GM12878 (cell line): ENCODE measurements at regions not wholly inside any gene's neighbourhood (a gene's known extent, or its start where the extent isn't known, plus 50 kb on each side); places are given as distances from the start of the nearest gene placed in this dataset.

Experiments
- ASH2L ChIP-seq: fragments of 300-600, 200-600 bp; sonication (generic); IDR thresholded peaks from 2 replicates; pipeline ENCODE4 v1.6.1; 2017; ENCODE audit warnings: low read depth, mild to moderate bottlenecking, borderline replicate concordance
- BCLAF1 ChIP-seq: fragments of 450-650 bp; IDR thresholded peaks from 2 replicates; pipeline ENCODE4 v1.6.1; 2017; ENCODE audit warnings: antibody characterized with exemption, mild to moderate bottlenecking, moderate library complexity
- EZH2 ChIP-seq: IDR thresholded peaks from 2 replicates; pipeline ENCODE4 v1.6.1; 2012; ENCODE audit warnings: low read depth, mild to moderate bottlenecking, control low read depth, inconsistent platforms, low read length, borderline replicate concordance; ENCODE audit not compliant: control insufficient read depth
- FOS ChIP-seq: IDR thresholded peaks from 3 replicates; pipeline ENCODE4 v1.6.1; 2011; ENCODE audit warnings: borderline replicate concordance; ENCODE audit not compliant: insufficient read length; ENCODE audit errors: extremely low read depth
- TARDBP ChIP-seq: IDR thresholded peaks from 2 replicates; pipeline ENCODE4 v1.6.1; 2016; ENCODE audit warnings: borderline replicate concordance
- ZNF274 ChIP-seq: IDR thresholded peaks from one replicate; pipeline ENCODE4 v1.8.0; 2011; ENCODE audit not compliant: insufficient read length, insufficient read depth
- TF ChIP-seq, protein P1 (sequence below), 3 experiments: IDR thresholded peaks in 2 of 3; conservative IDR thresholded peaks in 1 of 3; 2 replicates each; pipeline ENCODE4 v1.5.1; 2011; ENCODE audit warnings: low read depth in 3 of 3, low read length in 3 of 3, mild to moderate bottlenecking in 3 of 3, control low read depth in 2 of 3, moderate library complexity in 2 of 3, inconsistent platforms in 1 of 3, mixed read lengths in 1 of 3; ENCODE audit not compliant: control insufficient read depth in 2 of 3, insufficient read depth in 1 of 3; ENCODE audit errors: extremely low read depth in 1 of 3

- TF ChIP-seq EZH2 (no peak), ASH2L (no peak), TARDBP (no peak), BCLAF1 (no peak), ZNF274 (no peak), FOS (no peak)
- TF ChIP-seq, protein P1, sequence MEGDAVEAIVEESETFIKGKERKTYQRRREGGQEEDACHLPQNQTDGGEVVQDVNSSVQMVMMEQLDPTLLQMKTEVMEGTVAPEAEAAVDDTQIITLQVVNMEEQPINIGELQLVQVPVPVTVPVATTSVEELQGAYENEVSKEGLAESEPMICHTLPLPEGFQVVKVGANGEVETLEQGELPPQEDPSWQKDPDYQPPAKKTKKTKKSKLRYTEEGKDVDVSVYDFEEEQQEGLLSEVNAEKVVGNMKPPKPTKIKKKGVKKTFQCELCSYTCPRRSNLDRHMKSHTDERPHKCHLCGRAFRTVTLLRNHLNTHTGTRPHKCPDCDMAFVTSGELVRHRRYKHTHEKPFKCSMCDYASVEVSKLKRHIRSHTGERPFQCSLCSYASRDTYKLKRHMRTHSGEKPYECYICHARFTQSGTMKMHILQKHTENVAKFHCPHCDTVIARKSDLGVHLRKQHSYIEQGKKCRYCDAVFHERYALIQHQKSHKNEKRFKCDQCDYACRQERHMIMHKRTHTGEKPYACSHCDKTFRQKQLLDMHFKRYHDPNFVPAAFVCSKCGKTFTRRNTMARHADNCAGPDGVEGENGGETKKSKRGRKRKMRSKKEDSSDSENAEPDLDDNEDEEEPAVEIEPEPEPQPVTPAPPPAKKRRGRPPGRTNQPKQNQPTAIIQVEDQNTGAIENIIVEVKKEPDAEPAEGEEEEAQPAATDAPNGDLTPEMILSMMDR (IDR thresholded peaks at IDR 0.05 in 2 of 3, conservative IDR thresholded peaks at IDR 0.05 in 1 of 3; ENCODE audit: control insufficient read depth in 2 of 3, extremely low read depth in 1 of 3, insufficient read depth in 1 of 3, low read depth in 3 of 3, low read length in 3 of 3) = no peak
Observed at GRCh38 chr3:70889162-70890019, 577.0 kb upstream of the MDFIC2 start.
